ENCODE measurements at regions not wholly inside any gene's neighbourhood (a gene's known extent, or its start where the extent isn't known, plus 50 kb on each side); places are given as distances from the start of the nearest gene placed in this dataset.

DNA sequence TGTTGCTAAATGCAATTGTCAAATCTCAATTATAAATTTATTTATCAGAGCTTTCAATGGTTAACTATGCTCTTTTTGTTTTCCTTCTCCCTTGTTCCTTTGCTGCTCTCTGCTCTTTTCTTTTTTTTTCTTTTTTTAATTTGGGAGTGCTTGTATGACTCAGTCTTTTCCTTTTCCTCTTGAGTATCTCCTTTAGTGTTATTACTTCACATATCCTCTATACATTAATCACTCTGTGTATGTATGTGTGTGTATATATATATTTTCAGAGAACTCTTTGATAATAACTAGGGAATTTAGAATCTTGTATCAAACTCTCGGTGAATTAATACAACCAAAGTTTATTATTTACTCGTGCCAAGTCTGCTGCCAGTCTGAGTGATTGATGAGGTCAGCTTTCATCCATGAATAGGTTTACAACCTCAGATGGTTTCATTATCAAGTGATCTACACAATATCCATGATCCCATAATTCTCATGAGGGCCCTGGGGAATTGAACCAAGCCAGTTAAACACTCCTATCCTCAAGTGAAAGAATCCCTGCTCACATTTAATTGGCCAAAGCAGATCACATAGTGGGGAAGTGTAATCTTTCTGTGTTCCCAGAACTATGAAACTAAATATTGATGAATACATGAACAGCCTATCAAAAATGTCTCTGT is 743.4 kb upstream of the CNTN5 start:
- Histone ChIP-seq H3K27ac (ENCODE audit: low read length in 2 of 2) (no peak overlapping the region), H3K79me2 (ENCODE audit: control insufficient read depth, insufficient read depth, low read length) (no peaks in the 10 kb centered on the region), H3K4me2 (replicated peaks; ENCODE audit: low read depth, low read length, poor library complexity, severe bottlenecking) (no peak overlapping the region), H3K9ac (ENCODE audit: low read length) (no peak overlapping the region), H3K36me3 (replicated peaks in 1 of 2; ENCODE audit: control extremely low read depth in 1 of 2, control insufficient read depth in 1 of 2, extremely low read depth in 1 of 2, insufficient read depth in 2 of 2, low read length in 1 of 2) (no peaks in the 10 kb centered on the region), H2AFZ (ENCODE audit: insufficient read depth, low read depth, low read length, poor library complexity, severe bottlenecking) (no peak overlapping the region), H3K27me3 (replicated peaks in 1 of 4; ENCODE audit: control extremely low read depth in 1 of 4, control insufficient read depth in 3 of 4, insufficient read depth in 4 of 4, low read length in 3 of 4) (no peaks in the 10 kb centered on the region), H3K9me3 (ENCODE audit: control extremely low read depth in 1 of 3, control insufficient read depth in 2 of 3, insufficient read depth in 1 of 3, low read length in 2 of 3) (no peaks in the 10 kb centered on the region), H3K4me1 (ENCODE audit: control insufficient read depth in 2 of 2, insufficient read depth in 2 of 2, low read length in 2 of 2) (no peaks in the 10 kb centered on the region), H3K4me3 (ENCODE audit: control extremely low read depth in 1 of 5, extremely low read depth in 1 of 5, insufficient read depth in 1 of 5, low read depth in 2 of 5, low read length in 4 of 5) (no peak overlapping the region), H4K20me1 (ENCODE audit: control insufficient read depth, insufficient read depth, low read length, poor library complexity, severe bottlenecking) (no peaks in the 10 kb centered on the region)
- no peaks in the 10 kb centered on the region for H3K9me3 Mint-ChIP-seq (ENCODE audit: insufficient read depth)
- no peak overlapping the region for H3K27ac Mint-ChIP-seq
- no peak for TF ChIP-seq EZH2 (IDR thresholded peaks at IDR 0.05; ENCODE audit: borderline replicate concordance, insufficient read depth, low read depth, low read length, poor library complexity, severe bottlenecking)
- TF ChIP-seq, protein P1, sequence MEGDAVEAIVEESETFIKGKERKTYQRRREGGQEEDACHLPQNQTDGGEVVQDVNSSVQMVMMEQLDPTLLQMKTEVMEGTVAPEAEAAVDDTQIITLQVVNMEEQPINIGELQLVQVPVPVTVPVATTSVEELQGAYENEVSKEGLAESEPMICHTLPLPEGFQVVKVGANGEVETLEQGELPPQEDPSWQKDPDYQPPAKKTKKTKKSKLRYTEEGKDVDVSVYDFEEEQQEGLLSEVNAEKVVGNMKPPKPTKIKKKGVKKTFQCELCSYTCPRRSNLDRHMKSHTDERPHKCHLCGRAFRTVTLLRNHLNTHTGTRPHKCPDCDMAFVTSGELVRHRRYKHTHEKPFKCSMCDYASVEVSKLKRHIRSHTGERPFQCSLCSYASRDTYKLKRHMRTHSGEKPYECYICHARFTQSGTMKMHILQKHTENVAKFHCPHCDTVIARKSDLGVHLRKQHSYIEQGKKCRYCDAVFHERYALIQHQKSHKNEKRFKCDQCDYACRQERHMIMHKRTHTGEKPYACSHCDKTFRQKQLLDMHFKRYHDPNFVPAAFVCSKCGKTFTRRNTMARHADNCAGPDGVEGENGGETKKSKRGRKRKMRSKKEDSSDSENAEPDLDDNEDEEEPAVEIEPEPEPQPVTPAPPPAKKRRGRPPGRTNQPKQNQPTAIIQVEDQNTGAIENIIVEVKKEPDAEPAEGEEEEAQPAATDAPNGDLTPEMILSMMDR (IDR thresholded peaks at IDR 0.05), result no peak
- intact Hi-C loops (cut with micrococcal nuclease), result no loop called here
- H3K27me3 Mint-ChIP-seq, result no peaks in the 10 kb centered on the region
- CTCF ChIA-PET, result no interaction called here
- ATAC-seq (ENCODE audit: low read depth), result no peak
- no peaks in the 10 kb centered on the region for H3K4me1 Mint-ChIP-seq
- H3K4me3 Mint-ChIP-seq, result no peak overlapping the region
- POLR2A ChIA-PET, result no interaction called here
- DNase-seq, result no peak
- WGBS (ENCODE audit: insufficient coverage), result no CpG with 5 or more reads among the region's 2 CpGs

DNA sequence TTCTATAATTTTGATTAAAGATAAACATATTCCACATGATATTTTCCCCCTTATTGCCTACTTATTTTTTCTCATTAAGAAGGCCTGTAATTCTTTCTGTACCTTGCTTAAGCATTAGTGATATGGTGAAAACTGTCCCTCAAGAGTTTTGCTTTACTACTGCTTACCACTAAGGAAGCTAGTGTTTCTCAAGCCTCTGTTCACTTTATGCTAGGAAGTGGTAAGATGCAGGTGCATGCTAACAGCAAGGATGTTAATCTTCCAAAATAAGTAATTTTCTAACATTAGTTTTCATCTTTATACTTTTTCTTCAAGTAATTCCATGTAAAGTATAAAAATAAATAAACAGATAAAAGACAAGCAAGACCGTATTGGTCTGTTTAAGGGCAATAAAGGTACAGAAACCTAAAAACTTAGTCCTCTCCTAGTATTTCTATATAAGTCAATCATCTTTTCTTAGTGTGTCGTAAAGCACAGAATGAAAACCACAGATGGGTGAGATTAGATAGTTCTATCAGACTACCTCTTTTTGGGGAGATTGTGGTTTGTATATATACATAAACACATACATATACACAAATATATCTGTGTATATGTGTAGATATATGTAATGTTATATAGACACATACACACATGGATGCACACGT is 731.0 kb upstream of the CNTN5 start:
- Histone ChIP-seq H3K9ac (ENCODE audit: low read length) (no peak overlapping the region), H3K27ac (ENCODE audit: low read length in 2 of 2) (no peak overlapping the region), H3K4me1 (ENCODE audit: control insufficient read depth in 2 of 2, insufficient read depth in 2 of 2, low read length in 2 of 2) (no peaks in the 10 kb centered on the region), H3K4me2 (replicated peaks; ENCODE audit: low read depth, low read length, poor library complexity, severe bottlenecking) (no peak overlapping the region), H3K27me3 (replicated peaks in 1 of 4; ENCODE audit: control extremely low read depth in 1 of 4, control insufficient read depth in 3 of 4, insufficient read depth in 4 of 4, low read length in 3 of 4) (no peaks in the 10 kb centered on the region), H3K36me3 (replicated peaks in 1 of 2; ENCODE audit: control extremely low read depth in 1 of 2, control insufficient read depth in 1 of 2, extremely low read depth in 1 of 2, insufficient read depth in 2 of 2, low read length in 1 of 2) (no peaks in the 10 kb centered on the region), H3K4me3 (ENCODE audit: control extremely low read depth in 1 of 5, extremely low read depth in 1 of 5, insufficient read depth in 1 of 5, low read depth in 2 of 5, low read length in 4 of 5) (no peak overlapping the region), H2AFZ (ENCODE audit: insufficient read depth, low read depth, low read length, poor library complexity, severe bottlenecking) (no peak overlapping the region), H3K79me2 (ENCODE audit: control insufficient read depth, insufficient read depth, low read length) (no peaks in the 10 kb centered on the region), H4K20me1 (ENCODE audit: control insufficient read depth, insufficient read depth, low read length, poor library complexity, severe bottlenecking) (no peaks in the 10 kb centered on the region), H3K9me3 (ENCODE audit: control extremely low read depth in 1 of 3, control insufficient read depth in 2 of 3, insufficient read depth in 1 of 3, low read length in 2 of 3) (peaks cover 0 to 4% (median 0%) of the 10 kb centered on the region in 3 donors)
- Mint-ChIP-seq H3K27me3 (no peaks in the 10 kb centered on the region), H3K4me1 (no peaks in the 10 kb centered on the region), H3K9me3 (ENCODE audit: insufficient read depth) (no peaks in the 10 kb centered on the region), H3K4me3 (no peak overlapping the region), H3K27ac (no peak overlapping the region)
- intact Hi-C loops (cut with micrococcal nuclease), result no loop called here
- CTCF ChIA-PET, result no interaction called here
- TF ChIP-seq, protein P1 (IDR thresholded peaks at IDR 0.05), result no peak
- no peak for TF ChIP-seq EZH2 (IDR thresholded peaks at IDR 0.05; ENCODE audit: borderline replicate concordance, insufficient read depth, low read depth, low read length, poor library complexity, severe bottlenecking)
- DNase-seq (no peak), ATAC-seq (ENCODE audit: low read depth) (no peak)
- no CpG with 5 or more reads among the region's 3 CpGs for WGBS (ENCODE audit: insufficient coverage)
- POLR2A ChIA-PET, result no interaction called here
